ENCODE measurements at regions not wholly inside any gene's neighbourhood (a gene's known extent, or its start where the extent isn't known, plus 50 kb on each side); places are given as distances from the start of the nearest gene placed in this dataset.

- no peaks in the 10 kb centered on the region for H3K79me2 ChIP-seq (ENCODE audit: control insufficient read depth in 1 of 2, insufficient read depth in 2 of 2, low read length in 2 of 2)
- TF ChIP-seq KDM4A (IDR thresholded peaks at IDR 0.05; ENCODE audit: low read depth, low read length, severe bottlenecking) (no peak), TBP (IDR thresholded peaks at IDR 0.05; ENCODE audit: low read depth, low read length) (no peak), TAF1 (IDR thresholded peaks at IDR 0.05; ENCODE audit: low read depth, low read length) (no peak), JUND (IDR thresholded peaks at IDR 0.05; ENCODE audit: low read length) (no peak), SP2 (IDR thresholded peaks at IDR 0.05; ENCODE audit: low read length) (no peak), CTBP2 (IDR thresholded peaks at IDR 0.05; ENCODE audit: borderline replicate concordance, insufficient read depth, insufficient read length, low read length) (no peak), CEBPB (IDR thresholded peaks at IDR 0.05; ENCODE audit: low read depth, low read length) (no peak), ATF3 (IDR thresholded peaks at IDR 0.05; ENCODE audit: insufficient read depth, low read depth, low read length) (no peak), CHD1 (IDR thresholded peaks at IDR 0.05; ENCODE audit: low read depth, low read length) (no peak)
- no peak overlapping the region for H2BK5ac ChIP-seq (ENCODE audit: low read depth, low read length)
- no peak overlapping the region for H2BK15ac ChIP-seq (ENCODE audit: low read length)
- no peak overlapping the region for H3K18ac ChIP-seq (ENCODE audit: extremely low read depth, low read length)
- H4K20me1 ChIP-seq (replicated peaks in 1 of 2; ENCODE audit: control insufficient read depth in 1 of 2, insufficient read depth in 2 of 2, low read length in 2 of 2) = no peaks in the 10 kb centered on the region
- no peak overlapping the region for H2AK5ac ChIP-seq (ENCODE audit: low read depth, low read length)
- ChIA-PET CTCF (ENCODE audit: partially characterized antibody) (no interaction called here), POLR2A (ENCODE audit: partially characterized antibody) (no interaction called here)
- no peaks in the 10 kb centered on the region for H3K27me3 ChIP-seq (replicated peaks in 1 of 4; ENCODE audit: control insufficient read depth in 3 of 4, extremely low read depth in 1 of 4, insufficient read depth in 3 of 4, low read length in 3 of 4)
- no peaks in the 10 kb centered on the region for H3K4me1 ChIP-seq (replicated peaks in 1 of 4; ENCODE audit: control insufficient read depth in 3 of 4, insufficient read depth in 4 of 4, low read length in 3 of 4)
- H3K14ac ChIP-seq (ENCODE audit: insufficient read length) = no peak overlapping the region
- H3K36me3 ChIP-seq (ENCODE audit: control insufficient read depth in 2 of 4, insufficient read depth in 4 of 4, low read length in 3 of 4) = no peaks in the 10 kb centered on the region
- no peak overlapping the region for H2BK20ac ChIP-seq (ENCODE audit: low read length)
- H2AFZ ChIP-seq (ENCODE audit: low read length) = no peak overlapping the region
- no peaks in the 10 kb centered on the region for H3K23me2 ChIP-seq (ENCODE audit: low read depth, low read length)
- no peak overlapping the region for H4K8ac ChIP-seq (ENCODE audit: extremely low read depth, insufficient read depth, low read length)
- H3K4me3 ChIP-seq (ENCODE audit: extremely low read depth in 1 of 4, insufficient read depth in 2 of 4, low read depth in 3 of 4, low read length in 4 of 4) = no peak overlapping the region
- no peak overlapping the region for H2BK120ac ChIP-seq (replicated peaks; ENCODE audit: low read depth, low read length)
- H3K56ac ChIP-seq (replicated peaks; ENCODE audit: insufficient read length, low read depth, low read length) = no peak overlapping the region
- H3K4me2 ChIP-seq (ENCODE audit: insufficient read depth in 1 of 2, low read depth in 2 of 2, low read length in 2 of 2) = no peak overlapping the region
- H3K9me3 ChIP-seq (ENCODE audit: insufficient read depth in 2 of 2, low read depth in 1 of 2, low read length in 1 of 2) = no peaks in the 10 kb centered on the region
- no peak overlapping the region for H3K27ac ChIP-seq (ENCODE audit: low read depth, low read length)
- no peak overlapping the region for H3K4ac ChIP-seq (replicated peaks; ENCODE audit: insufficient read length, low read depth, low read length)
- FAIRE-seq = no peak
- DNase-seq (ENCODE audit: low read depth in 1 of 2, low spot score in 2 of 2) = no peak
- H4K5ac ChIP-seq (ENCODE audit: insufficient read length, low read depth, low read length) = no peak overlapping the region
- H3K9ac ChIP-seq (replicated peaks in 1 of 4; ENCODE audit: extremely low read depth in 1 of 4, low read depth in 3 of 4, low read length in 3 of 4) = no peak overlapping the region
- H4K91ac ChIP-seq (replicated peaks; ENCODE audit: insufficient read length, low read length) = no peak overlapping the region
- no peak overlapping the region for H3K23ac ChIP-seq (ENCODE audit: insufficient read length)
- H2BK12ac ChIP-seq (ENCODE audit: low read depth, low read length) = no peak overlapping the region
- H3K79me1 ChIP-seq (ENCODE audit: low read depth, low read length) = no peaks in the 10 kb centered on the region
These were observed 263.3 kb upstream of the UGT8 start for GRCh38 chr4:114335339-114335738.

Measured in H1 (cell line).